CD4-positive, alpha-beta T cell treated with Interleukin-17A for 1 hour (primary cell): ENCODE measurements at regions not wholly inside any gene's neighbourhood (a gene's known extent, or its start where the extent isn't known, plus 50 kb on each side); places are given as distances from the start of the nearest gene placed in this dataset.
"Not testable (repeated sequence)": the region's sequence is repeated elsewhere in the genome, so short reads cannot be mapped to it uniquely, and the experiment has no call there.

Experiments used
- DNase-seq: peaks from one replicate; pipeline ENCODE4 v3.0.0-alpha.2; 2020

DNA sequence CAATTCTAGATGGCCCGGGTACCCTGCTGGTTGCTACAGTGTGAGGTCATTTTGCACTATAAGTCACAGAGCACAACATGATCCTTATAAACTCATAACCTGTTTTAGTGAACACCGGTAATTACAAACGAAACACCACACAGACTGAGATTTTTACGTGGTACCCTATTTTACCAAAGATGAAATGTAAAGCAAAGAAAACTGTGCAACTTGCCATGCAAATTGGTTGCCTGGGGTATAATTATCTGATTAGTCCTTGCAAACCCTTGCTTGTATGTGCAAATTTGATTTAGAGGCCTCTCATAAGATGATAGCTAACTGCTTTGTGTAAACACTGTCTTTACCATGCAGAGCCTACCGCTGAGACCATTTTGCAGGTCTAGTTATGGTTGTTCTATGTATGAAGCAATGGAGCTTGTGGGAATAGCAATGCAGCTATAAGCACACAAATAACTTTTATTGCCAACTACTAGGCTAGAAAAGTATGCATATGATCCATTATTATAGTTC is 372.1 kb upstream of the FAR2 start:
- no peak for DNase-seq

DNA sequence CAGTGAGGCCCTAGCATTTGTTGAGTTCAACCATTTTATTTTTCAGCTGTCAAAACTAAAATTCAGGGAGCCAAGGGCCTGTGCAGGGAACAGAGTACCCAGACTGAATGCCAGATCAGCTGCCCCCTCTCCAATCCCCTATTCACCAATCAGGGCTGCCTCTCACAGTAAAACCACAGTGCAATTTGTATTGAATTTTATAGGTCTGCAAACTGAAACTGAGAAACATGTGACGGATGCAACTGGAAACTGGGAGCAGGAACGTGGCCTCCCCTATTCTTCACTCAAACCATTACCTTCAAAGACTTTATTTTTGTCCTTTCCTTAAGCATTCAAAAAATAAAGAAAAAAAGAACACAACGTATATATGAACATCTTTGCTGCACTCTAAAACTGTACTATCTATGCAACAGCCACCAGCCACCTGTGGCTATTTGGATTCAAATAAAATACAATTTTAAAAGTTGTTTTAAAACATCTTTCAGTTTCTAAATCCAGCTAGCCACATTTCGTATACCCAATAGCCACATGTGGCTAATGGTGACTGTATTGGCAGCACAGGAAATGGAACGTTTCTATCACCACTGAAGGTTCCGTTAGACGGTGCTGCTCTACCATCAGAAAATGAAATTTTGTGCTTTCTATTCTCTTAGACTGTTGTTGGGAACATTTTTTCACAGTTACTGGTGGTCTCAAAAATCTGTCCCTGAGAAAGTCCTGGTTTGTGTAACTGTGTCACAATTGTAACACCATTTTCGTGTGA is 371.3 kb upstream of the FAR2 start:
- no peak for DNase-seq

DNA sequence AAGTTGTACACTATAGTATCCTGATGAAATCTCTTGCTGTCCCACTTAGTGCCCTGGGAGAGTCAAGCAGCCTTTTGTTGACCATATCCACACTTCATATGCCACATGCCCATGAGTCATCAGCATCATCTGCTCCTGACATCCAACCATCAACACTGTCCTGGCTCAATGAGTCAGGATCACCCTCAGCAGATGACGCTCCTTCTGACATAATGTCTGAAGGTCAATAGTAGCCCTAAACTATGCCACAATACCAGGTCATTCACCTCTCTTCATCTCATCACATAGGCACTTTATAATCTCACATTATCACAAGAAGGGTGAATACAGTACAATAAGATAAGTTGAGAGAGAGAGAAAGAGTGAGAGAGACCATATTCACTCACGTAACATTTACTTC is 369.0 kb upstream of the FAR2 start:
- DNase-seq: no peak

DNA sequence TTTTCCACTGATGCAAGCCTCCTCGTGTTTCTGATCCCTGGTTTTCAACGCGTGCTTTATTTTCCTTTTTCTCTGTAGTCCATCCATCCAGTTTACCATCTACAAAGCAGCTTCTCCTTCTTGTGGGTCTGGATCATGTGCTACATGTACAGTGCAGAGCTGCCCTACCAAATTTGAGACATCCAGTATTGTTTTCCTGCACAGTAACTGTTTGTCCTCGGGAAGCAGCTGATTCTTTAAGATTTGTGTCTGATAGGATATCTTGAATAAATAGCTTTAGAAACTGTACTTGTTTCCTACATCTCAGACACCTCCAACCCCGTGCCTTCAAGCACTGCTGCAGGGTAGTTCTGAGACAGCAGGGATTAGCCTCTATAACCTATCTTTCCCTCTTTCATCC is 368.1 kb upstream of the FAR2 start:
- DNase-seq: no peak

DNA sequence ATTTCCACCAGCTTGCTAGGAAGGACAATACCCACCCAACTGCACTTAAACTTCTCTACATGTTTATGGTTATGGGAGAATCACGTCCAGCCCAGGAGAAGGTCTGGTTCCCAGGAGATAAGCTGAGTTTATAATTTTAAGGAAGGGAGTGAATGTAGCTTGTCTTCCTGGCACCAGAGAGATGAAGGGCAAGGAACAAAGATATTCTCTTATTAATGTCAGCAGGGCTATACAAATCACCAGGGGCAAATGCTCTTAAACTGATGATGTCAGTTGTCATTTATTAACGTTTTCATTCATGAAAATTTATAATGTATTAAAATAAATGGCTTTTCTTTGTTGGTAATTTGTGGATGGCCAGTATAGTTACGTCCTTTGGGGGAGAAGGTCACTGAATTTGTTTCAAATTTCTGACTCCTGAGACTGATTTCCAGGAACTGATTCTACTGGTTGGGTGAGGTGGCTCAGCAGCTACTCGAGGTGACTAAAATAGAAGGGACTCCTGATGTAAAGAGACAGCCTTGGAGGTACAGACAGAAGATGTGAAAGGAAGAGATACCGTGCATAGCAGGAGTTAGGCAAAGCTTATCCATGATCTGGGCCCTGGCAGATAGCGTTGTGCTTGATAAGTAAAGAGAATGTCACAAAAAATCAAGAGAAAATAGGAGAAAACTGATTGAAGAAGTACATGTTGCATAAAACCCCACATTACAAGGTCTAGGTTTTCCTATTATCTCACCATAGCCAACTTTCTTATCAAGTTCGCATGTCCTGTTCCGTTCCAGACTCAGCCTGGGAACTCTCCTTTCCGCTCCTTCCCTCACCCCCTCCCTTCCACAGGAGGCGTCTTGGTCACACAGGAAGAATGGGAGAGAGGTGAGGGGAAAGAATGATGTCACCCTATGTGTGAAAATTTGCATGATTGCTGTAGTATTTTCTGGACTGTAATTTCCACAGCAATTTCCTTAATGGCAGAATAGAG is 367.1 kb upstream of the FAR2 start:
- DNase-seq: no peak

DNA sequence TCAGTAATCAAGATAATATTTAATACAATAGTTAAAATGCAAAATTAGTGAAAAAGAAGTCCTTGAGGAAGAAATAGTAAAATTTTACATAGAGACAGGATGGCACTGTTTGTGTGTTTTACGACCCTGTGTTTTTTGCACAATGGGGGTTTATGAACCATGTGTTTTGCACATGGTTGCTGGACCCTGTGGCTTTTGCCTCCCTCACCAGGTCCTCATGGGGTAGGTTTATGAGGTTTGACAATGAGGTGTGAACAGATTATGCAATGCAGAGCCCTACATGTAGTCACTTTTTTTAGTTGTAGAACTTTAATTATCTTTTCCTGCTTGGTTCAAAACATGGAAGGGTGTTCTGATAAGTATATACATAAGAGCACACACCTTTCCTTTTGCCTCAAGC is 366.3 kb upstream of the FAR2 start:
- DNase-seq: no peak

DNA sequence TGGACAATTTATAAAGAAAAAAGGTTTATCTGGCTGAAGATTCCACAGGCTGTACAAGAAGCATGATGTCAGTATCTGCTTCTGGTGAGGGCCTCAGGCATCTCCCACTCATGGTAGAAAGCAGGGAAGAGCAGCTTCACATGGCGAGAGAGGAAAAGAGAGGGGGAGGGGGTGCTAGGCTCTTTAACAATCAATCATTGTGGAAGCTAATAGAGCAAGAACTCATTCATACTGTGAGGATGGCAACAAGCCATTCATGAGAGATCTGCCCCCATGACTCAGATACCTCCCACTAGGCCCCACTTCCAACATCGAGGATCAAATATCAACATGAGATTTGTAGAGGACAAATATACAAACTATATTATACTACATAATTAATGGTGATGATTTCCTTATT is 361.9 kb upstream of the FAR2 start:
- DNase-seq: no peak

DNA sequence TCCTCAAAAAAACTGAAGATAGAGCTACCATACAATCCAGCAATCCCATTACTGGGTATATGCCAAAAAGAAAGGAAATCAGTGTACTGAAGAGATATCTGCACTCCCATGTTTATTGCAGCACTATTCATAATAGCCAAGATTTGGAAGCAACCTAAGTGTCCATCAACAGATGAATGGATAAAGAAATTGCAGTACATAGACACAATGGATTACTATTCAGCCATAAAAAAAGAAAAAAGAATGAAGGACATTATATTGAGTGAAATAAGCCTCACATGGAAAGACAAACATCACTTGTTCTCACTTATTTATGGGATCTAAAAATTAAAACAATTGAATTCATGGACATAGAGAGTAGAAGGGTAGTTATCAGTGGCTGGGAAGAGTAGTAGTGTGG is 360.8 kb upstream of the FAR2 start:
- not testable (repeated sequence) for DNase-seq

DNA sequence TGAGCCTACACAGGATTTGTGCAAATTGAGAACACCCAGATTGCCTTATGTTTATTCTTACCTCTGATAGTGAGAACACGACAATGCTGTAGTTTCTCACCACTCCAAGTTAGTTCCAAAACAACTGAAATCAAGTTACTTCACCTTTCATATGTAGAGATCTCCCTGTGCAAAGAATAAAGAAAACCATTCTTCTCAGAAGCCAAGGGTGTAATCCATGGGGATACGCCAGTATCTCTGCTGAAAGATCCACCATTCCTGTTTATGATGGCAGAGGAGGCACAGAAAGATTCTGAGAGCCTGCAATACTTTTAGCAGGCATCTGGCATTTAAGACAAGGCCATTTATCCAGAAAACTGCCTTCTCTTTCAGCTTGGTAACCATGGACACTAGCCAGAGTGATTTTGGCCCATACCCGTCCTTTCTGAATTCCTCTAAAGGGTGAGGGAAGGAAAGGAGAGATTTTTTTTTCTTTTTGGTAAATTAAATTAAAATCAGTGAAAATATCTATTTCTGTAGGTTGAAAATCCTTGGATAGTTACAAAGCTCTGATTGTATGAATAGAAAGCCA is 355.4 kb upstream of the FAR2 start:
- no peak for DNase-seq

DNA sequence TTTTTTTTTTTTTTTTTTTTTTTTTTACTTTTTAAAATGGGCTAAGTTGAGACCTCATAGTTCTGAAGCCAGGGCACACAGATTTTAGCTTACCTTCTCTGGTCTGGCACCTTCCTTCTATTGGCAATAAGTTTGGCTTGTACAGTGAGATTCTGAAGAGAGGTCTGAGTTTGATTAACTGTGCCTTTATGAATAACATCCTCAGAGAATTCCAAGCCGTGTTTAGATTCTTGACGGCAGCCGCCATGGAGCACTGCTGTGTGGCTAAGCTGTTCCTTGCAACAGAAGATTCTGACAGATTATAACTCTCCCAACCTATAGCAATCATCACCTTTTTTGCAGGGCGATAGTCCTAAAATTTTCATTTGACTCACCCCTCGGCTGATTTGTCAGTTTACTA is 354.9 kb upstream of the FAR2 start:
- no peak for DNase-seq

DNA sequence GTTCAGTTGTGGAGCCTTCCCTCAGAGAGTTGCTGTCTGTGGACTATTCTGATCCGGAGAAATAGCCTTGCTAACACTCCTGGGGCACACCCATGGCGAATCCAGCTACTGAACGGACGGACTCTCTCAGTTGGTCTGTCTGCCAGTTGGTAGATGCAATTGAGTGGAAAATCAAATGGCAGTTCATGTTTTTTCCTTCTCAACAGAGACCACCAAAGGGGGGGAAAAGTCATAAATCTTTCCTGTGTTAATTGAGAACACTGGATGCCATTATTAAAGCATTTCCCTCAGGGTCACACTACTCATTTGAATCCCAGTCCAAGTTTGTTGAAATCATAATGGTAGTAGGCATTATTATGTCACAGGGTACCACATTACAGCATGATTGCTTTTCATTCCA is 354.3 kb upstream of the FAR2 start:
- DNase-seq: no peak

DNA sequence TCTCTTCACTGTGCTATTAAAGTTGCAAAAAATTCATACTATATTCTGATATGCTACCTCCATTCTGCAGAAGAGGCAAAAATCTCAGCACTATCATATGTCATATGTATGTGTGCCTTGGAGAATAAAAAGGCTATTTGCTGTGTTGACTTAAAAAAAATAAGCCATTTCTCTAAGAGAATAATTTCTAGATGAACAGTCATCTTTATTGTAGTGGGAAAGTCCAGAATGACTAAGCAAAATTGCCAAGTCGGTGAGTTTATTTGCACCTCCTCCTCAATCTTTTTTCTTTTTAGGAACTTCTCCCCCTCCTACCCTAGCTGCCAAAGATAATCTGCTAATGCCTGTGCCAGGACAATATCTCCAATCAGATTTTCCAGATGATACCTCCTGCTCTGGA is 353.8 kb upstream of the FAR2 start:
- no peak for DNase-seq

DNA sequence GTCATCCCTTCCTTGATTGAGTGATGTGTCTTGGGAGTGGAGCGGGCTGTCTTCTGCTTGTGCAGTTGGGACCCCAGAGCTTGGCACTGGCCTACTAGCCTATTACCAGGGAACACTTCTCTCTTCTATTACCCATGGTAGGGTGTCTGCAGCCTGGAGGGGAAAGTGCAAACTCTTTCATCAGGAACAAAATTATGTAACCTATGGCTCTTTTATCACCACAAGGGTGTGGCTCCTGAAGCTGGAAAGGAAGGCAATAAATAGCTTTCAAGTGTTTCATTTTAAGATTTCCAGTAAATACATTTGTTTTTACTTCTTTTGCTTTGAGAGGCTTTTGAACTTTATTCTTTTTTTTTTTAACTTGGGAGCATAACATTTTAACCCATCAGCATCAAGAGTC is 349.7 kb upstream of the FAR2 start:
- DNase-seq: no peak

DNA sequence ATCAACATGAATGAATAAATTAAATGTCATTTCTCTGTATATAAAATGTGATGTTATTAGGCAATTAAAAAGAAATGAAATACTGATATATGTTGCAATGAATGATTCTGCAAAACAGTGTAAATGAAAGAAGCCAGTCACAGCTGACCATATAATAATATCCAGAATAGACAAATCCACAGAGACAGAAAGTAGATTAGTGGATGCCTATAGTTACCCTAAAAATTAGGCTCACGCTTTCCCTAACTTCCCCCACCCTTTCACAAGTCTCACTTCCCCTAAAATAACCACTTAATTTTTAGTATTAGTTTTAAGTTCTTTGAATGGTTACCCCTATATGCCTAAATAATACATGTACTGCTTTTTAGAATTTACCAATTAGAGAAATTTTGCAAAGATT is 348.9 kb upstream of the FAR2 start:
- no peak for DNase-seq

DNA sequence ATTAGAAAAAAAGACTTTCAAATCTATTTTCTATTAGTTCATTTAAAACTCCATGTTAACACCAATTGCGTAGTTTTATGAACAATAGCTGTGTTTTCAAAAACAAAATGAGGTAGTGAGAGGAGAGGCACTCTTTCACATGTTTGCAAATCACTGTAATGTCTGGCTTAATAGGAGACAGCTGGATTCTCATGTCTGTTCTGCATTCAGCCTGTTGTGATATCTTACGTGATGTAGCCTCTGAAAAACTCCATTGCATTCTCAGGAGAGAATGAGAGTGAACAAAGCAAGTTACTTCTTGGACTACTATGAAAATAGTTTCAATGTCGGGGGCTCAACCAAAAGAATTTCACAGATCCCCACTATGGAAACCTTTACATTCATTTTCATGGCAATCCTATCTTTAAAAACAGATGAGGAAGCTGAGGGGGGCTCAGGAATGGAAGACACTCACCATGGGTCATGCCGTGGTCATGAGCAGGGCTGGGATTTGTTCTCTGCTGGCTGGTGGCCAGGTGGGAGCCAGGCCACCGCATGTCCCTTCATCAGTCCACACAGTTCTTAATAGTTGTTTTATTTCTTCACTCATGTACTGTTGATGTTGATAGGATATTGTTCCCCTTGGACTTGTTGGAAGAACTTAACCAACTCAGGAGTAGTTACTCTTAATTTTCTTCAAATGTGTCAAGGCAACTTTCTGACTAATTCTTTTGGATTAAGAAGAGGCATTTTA is 346.2 kb upstream of the FAR2 start:
- no peak for DNase-seq

DNA sequence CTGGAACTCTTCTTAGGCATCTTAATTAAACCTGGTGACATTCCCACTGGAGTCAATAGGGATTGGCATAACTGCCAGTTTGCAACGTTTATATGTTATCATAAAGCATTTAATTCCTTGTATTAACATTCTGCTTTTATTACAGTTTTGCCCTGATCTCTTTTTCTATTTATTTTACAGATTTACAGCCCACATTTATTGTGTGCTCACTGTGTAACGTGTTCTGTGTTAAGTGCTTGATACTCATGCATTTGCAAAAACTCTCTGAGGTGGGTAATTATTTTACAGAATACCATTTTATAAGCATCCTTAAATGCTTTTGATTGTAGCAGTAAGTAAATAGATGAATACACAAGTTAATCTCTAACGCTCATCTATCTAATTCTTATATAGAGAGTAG is 341.5 kb upstream of the FAR2 start:
- no peak for DNase-seq

DNA sequence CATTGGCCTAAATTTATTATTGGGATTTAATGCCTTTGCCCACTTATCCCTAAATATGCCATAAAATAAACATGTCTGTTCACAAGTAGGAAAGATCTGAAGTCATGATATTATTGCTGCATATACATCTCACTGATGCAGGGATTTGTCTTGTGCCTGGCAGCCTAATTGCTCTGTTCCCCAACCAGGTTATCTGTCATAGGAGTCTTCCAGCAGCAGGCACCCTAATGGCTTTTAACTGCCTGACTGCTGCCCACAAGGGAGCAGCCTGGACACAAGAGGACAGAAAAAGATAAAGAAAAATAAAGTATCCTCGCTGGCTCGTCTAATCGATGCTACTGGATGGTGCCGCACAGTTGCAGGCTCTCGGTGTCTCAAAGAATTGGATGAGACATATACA is 337.6 kb upstream of the FAR2 start:
- no peak for DNase-seq

DNA sequence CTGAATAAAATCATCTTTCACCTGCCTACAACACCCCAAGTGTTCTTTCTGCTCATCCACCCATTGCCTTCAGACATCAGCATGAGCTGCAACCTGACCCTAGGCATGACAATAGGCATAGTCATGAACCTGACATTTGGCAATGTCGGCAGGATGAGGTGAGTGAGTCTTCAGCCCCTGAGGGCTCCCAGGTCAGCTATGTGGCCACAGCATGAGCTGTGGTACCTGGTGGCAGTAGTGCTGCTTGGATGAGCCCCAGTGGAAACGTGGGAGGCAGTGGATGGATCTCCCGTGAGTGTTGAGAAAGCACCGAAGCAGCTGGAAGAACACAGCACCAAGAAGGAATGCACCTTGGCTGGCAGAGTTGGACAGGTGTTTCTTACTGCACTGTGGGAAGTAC is 334.8 kb upstream of the FAR2 start:
- no peak for DNase-seq

DNA sequence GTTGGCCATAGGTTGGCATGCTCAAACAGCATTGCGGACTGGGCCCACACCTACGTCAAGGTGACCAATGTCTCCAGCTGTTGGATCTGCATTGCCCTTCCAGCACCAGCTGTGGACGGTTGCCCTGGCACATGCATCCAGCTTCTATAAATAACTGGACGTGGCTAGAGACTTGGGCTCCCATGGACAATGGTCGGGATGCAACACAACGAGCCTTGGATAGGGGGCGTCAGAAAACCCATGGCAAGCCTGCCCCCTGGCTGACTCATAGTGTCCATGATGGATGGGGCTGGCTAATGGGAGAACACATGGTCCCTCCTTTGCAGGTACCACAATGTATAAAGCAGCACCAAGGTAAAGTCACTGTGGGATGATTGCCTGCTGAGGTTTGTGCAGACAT is 331.6 kb upstream of the FAR2 start:
- no peak for DNase-seq

DNA sequence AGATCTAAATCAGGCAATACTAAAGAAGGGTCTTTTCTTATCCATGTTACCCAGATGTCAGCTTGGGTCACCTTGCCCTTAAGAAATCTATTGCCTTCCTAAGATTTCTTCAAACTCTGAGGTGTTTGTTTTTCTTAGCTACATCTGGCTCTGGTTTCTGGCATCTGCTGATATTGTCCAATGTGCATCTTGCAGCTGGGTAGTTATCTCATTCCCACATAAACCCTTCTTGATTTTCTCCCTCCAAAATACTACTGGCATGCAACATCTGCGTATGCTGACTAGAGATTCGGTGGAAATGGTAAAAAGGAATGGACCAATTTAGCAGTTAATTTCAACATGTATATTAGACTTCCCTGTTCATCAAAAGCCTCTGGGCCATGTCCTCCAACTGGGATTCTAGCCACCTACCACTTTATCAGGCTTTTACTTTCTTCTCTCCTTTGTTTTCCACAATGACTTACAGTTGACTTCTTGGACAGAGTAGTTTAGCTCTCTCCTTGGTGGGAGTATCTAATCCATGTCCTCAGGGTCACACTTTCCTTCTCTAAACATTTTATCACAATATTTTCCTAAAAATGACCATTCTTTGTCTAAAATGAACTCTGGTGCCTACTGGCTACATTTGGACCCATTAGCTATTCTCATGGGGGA is 324.8 kb upstream of the FAR2 start:
- DNase-seq: no peak

DNA sequence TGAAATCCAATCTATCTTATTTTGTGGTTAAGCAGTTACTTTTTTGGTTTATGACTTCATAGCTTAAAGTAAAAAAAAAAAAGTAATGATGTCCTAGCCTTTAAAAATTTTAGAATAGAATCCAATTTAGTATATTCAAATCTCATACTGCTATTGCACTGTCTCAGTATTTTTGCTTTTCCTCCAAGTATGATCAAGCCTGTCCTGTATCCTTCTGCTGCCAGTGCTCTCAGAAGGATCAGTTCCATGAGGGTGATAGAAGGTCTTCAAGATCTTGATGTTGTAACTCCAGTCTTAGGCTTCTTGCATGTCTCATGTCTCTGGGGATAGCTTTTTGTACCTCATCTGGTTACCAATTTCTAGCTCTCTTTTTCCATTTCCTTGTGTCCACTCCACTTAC is 324.2 kb upstream of the FAR2 start:
- no peak for DNase-seq

DNA sequence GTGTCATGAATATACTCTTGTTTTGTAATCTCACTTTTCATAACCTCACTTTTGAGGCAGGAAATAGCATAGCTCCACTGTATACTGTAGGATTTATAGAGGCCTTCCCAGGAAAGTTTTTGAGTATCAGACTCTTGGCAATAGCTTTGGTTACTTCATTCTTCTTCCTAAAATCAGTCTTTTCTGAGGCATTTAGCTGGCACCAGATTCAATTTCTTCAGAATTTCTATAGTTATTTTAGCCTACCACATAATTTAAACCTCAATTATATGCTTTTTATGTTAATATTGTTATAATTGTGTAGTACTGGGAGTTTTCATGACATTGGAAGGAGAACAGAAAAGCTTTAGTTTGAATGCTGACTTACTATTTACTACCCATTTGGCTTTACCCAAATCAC is 322.3 kb upstream of the FAR2 start:
- DNase-seq: no peak

DNA sequence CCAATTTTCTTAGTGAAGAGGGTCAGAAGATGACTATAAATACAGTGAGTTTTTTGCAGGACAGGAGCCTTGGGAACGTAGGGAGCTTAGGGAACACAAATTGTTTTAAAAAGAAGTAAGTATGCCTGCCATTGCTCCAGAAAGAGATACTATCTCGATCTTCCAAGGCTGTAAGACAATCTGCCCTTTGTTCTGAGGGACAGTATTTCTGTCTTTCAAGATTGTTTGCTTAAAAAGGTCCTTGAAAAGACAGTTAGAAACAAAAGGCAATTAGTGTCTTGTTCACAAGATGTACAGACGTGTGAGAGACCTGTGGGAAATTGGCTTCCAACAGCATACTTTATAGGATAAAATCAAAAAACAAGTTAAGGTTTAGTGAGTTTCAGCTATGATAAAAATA is 321.2 kb upstream of the FAR2 start:
- DNase-seq: no peak
